ENCODE measurements at regions not wholly inside any gene's neighbourhood (a gene's known extent, or its start where the extent isn't known, plus 50 kb on each side); places are given as distances from the start of the nearest gene placed in this dataset.

GRCh38 chr1:234722904-234723720 is 113.1 kb upstream of the IRF2BP2 start:
- no peak for TF ChIP-seq CTCF (IDR thresholded peaks at IDR 0.05)
- no peak for TF ChIP-seq EZH2 (IDR thresholded peaks at IDR 0.05; ENCODE audit: borderline replicate concordance, insufficient read depth, low read depth, low read length, poor library complexity, severe bottlenecking)
